ENCODE measurements at regions not wholly inside any gene's neighbourhood (a gene's known extent, or its start where the extent isn't known, plus 50 kb on each side); places are given as distances from the start of the nearest gene placed in this dataset.

GRCh38 chr13:73908809-73909208 is 225.4 kb downstream of the KLF12 start:
- Mint-ChIP-seq H3K4me3 (no peak overlapping the region), H3K27me3 (ENCODE audit: insufficient read depth) (no peaks in the 10 kb centered on the region), H3K9me3 (no peaks in the 10 kb centered on the region), H3K36me3 (ENCODE audit: low read depth) (no peaks in the 10 kb centered on the region), H3K4me1 (ENCODE audit: low read depth) (peaks cover 8% of the 10 kb centered on the region), H3K27ac (no peak overlapping the region)
- DNase-seq (ENCODE audit: low spot score): no peak
- intact Hi-C loops (cut with micrococcal nuclease): no loop called here

- no peak overlapping the region for H3K4me3 Mint-ChIP-seq
- H3K27ac Mint-ChIP-seq: no peak overlapping the region
- no peaks in the 10 kb centered on the region for H3K9me3 Mint-ChIP-seq
- no peaks in the 10 kb centered on the region for H3K27me3 Mint-ChIP-seq (ENCODE audit: insufficient read depth)
- intact Hi-C loops (cut with micrococcal nuclease): no loop called here
- H3K4me1 Mint-ChIP-seq (ENCODE audit: low read depth): no peaks in the 10 kb centered on the region
- no peaks in the 10 kb centered on the region for H3K36me3 Mint-ChIP-seq (ENCODE audit: low read depth)
- DNase-seq (ENCODE audit: low spot score): no peak
Observed at GRCh38 chr13:73904625-73905024, 229.6 kb downstream of the KLF12 start.

DNA sequence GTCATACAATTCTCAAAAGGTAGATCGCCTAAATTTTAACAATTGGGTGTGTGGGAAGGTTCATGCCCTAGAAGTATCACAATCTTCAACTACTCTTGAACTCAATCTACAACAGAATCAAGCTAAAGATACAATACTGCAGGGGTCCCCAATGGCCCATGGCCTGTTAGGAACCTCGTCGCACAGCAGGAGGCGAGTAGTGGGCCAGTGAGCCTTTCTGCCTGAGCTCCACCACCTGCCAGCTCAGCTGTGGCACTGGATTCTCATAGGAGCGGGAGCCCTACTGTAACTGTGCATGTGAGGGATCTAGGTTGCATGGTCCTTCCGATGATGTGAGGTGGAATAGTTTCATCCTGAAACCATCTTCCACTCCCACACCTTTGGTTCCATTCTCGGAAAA is 230.6 kb downstream of the KLF12 start:
- no peak overlapping the region for H3K27ac Mint-ChIP-seq
- intact Hi-C loops (cut with micrococcal nuclease): no loop called here
- no peaks in the 10 kb centered on the region for H3K36me3 Mint-ChIP-seq (ENCODE audit: low read depth)
- H3K27me3 Mint-ChIP-seq (ENCODE audit: insufficient read depth): no peaks in the 10 kb centered on the region
- H3K4me1 Mint-ChIP-seq (ENCODE audit: low read depth): no peaks in the 10 kb centered on the region
- DNase-seq (ENCODE audit: low spot score): no peak
- H3K9me3 Mint-ChIP-seq: no peaks in the 10 kb centered on the region
- no peak overlapping the region for H3K4me3 Mint-ChIP-seq

GRCh38 chr13:73902847-73903246 is 231.4 kb downstream of the KLF12 start:
- Mint-ChIP-seq H3K9me3 (no peaks in the 10 kb centered on the region), H3K27me3 (ENCODE audit: insufficient read depth) (no peaks in the 10 kb centered on the region), H3K36me3 (ENCODE audit: low read depth) (no peaks in the 10 kb centered on the region), H3K4me3 (no peak overlapping the region), H3K27ac (no peak overlapping the region), H3K4me1 (ENCODE audit: low read depth) (no peaks in the 10 kb centered on the region)
- DNase-seq (ENCODE audit: low spot score): no peak
- intact Hi-C loops (cut with micrococcal nuclease): no loop called here

GRCh38 chr13:73902296-73902695 is 231.9 kb downstream of the KLF12 start:
- no peak for DNase-seq (ENCODE audit: low spot score)
- Mint-ChIP-seq H3K9me3 (no peaks in the 10 kb centered on the region), H3K4me1 (ENCODE audit: low read depth) (no peaks in the 10 kb centered on the region), H3K27me3 (ENCODE audit: insufficient read depth) (no peaks in the 10 kb centered on the region), H3K4me3 (no peak overlapping the region), H3K36me3 (ENCODE audit: low read depth) (no peaks in the 10 kb centered on the region), H3K27ac (no peak overlapping the region)
- intact Hi-C loops (cut with micrococcal nuclease): no loop called here

- DNase-seq (ENCODE audit: low spot score): no peak
- H3K4me3 Mint-ChIP-seq: no peak overlapping the region
- H3K9me3 Mint-ChIP-seq: no peaks in the 10 kb centered on the region
- no peaks in the 10 kb centered on the region for H3K36me3 Mint-ChIP-seq (ENCODE audit: low read depth)
- no peak overlapping the region for H3K27ac Mint-ChIP-seq
- no peaks in the 10 kb centered on the region for H3K27me3 Mint-ChIP-seq (ENCODE audit: insufficient read depth)
- intact Hi-C loops (cut with micrococcal nuclease): no loop called here
- no peaks in the 10 kb centered on the region for H3K4me1 Mint-ChIP-seq (ENCODE audit: low read depth)
Observed at GRCh38 chr13:73901324-73902068, 232.7 kb downstream of the KLF12 start.

DNA sequence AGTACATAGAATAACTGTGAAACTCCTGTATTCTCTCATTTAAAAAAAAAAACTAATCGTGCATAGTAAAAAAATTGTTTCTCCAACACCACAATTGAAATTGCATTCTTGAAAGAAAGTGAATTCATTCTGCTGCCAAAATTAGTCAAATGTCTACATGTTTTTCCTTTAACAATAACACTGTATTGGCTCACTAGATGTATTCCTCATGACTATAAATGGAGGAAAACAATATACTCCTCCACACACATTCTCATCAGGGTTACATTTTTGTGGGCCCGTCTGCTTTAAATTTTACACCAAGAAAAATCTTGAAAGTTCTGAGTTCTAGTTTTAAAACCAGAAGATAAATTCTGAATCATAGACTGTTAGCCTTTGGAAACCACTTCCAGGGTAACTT is 233.6 kb downstream of the KLF12 start:
- no peaks in the 10 kb centered on the region for H3K27me3 Mint-ChIP-seq (ENCODE audit: insufficient read depth)
- H3K9me3 Mint-ChIP-seq: no peaks in the 10 kb centered on the region
- no peaks in the 10 kb centered on the region for H3K4me1 Mint-ChIP-seq (ENCODE audit: low read depth)
- H3K4me3 Mint-ChIP-seq: no peak overlapping the region
- no peak for DNase-seq (ENCODE audit: low spot score)
- no peaks in the 10 kb centered on the region for H3K36me3 Mint-ChIP-seq (ENCODE audit: low read depth)
- intact Hi-C loops (cut with micrococcal nuclease): no loop called here
- H3K27ac Mint-ChIP-seq: no peak overlapping the region

DNA sequence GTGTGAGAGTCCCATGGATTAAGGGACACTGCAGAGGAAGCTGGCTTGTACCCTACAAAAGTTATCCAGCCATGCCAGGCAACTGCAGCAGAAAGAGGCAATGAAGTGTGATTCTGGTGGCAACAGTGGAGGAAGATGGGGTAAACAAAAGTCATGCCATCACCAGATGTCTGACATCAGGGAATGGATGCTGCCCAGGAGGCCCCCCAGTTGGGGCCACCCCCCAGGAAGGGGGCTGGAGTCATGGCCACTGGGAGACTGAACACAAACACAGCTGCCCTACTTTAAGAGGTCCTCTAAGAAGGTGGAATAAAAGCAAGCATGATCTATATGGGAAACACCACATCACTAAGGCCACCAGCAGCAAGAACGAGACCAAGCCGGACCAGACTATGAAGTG is 235.3 kb downstream of the KLF12 start:
- Mint-ChIP-seq H3K4me1 (ENCODE audit: low read depth) (peaks cover 8% of the 10 kb centered on the region), H3K36me3 (ENCODE audit: low read depth) (no peaks in the 10 kb centered on the region), H3K4me3 (no peak overlapping the region), H3K27ac (no peak overlapping the region), H3K27me3 (ENCODE audit: insufficient read depth) (no peaks in the 10 kb centered on the region), H3K9me3 (no peaks in the 10 kb centered on the region)
- no peak for DNase-seq (ENCODE audit: low spot score)
- intact Hi-C loops (cut with micrococcal nuclease): no loop called here

DNA sequence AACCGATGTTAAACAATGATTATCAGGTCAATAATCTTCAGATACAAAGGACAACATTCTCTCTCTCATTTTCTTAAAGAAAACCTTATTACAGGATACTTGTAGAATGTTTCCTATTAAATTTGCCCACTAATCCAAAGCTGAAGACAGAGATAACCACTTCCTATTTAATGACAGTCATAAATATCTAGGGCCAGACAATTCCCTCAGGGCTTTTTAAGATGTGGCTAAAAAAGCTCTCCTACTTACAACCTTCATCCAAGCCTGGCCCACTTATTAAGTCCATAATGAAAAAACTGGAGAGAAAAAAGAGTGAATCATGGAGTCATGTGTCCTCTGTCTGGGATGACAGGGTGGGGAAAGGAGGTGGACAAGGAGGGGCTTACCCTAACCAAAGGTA is 235.9 kb downstream of the KLF12 start:
- no peaks in the 10 kb centered on the region for H3K27me3 Mint-ChIP-seq (ENCODE audit: insufficient read depth)
- no peaks in the 10 kb centered on the region for H3K36me3 Mint-ChIP-seq (ENCODE audit: low read depth)
- no peaks in the 10 kb centered on the region for H3K9me3 Mint-ChIP-seq
- intact Hi-C loops (cut with micrococcal nuclease): no loop called here
- no peak overlapping the region for H3K4me3 Mint-ChIP-seq
- no peak overlapping the region for H3K27ac Mint-ChIP-seq
- no peak for DNase-seq (ENCODE audit: low spot score)
- H3K4me1 Mint-ChIP-seq (ENCODE audit: low read depth): peaks cover 8% of the 10 kb centered on the region

DNA sequence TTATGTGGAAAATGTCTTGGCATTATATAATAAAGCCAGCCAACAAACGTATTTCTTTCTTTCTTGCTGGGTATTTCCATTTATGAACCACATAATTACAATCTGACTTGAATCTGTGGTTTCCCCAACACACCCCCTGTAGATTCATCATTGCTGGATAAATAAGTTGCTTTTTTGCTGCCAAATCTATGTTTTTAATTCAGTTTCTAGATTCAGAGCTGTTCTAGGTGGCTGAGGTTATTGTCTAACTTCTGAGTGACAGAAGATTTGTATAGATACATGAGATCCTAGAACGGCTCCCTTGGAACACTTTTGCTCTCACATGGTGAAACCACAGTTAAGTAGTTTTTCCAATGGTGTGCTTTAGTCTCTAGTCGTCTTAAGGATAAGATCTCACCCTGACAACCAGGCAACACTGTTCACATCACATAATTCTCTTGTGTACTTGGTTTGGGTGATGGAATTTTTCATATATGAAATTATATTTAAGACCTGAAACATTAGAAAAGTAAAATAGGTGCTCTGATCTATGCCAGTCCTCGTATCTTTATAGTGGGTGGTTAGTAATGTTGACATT is 239.1 kb downstream of the KLF12 start:
- no peak overlapping the region for H3K27ac Mint-ChIP-seq
- H3K27me3 Mint-ChIP-seq (ENCODE audit: insufficient read depth): no peaks in the 10 kb centered on the region
- peaks cover 8% of the 10 kb centered on the region for H3K4me1 Mint-ChIP-seq (ENCODE audit: low read depth)
- DNase-seq (ENCODE audit: low spot score): no peak
- intact Hi-C loops (cut with micrococcal nuclease): no loop called here
- no peak overlapping the region for H3K4me3 Mint-ChIP-seq
- H3K9me3 Mint-ChIP-seq: no peaks in the 10 kb centered on the region
- no peaks in the 10 kb centered on the region for H3K36me3 Mint-ChIP-seq (ENCODE audit: low read depth)

DNA sequence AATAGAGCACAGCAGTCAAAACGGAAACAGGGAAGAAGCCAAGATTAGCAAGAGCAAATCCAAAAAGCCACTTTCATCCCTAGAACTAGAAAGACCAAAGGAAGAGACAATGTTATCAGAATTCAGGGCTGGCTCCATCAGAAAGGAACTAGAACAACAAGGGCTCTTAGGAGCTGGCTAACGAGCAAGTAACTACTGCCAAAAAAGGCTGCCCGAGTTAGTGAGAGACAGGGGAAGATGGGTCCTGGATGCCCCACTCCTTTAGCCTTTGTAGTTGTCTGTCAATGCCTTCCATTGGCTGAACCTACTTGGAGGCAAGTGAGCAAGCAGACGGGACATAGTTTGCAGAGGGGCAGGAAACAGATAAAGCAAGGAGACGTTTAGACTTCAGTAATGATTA is 240.4 kb downstream of the KLF12 start:
- intact Hi-C loops (cut with micrococcal nuclease): no loop called here
- H3K27me3 Mint-ChIP-seq (ENCODE audit: insufficient read depth): no peaks in the 10 kb centered on the region
- DNase-seq (ENCODE audit: low spot score): no peak
- H3K27ac Mint-ChIP-seq: no peak overlapping the region
- no peaks in the 10 kb centered on the region for H3K36me3 Mint-ChIP-seq (ENCODE audit: low read depth)
- H3K9me3 Mint-ChIP-seq: no peaks in the 10 kb centered on the region
- H3K4me1 Mint-ChIP-seq (ENCODE audit: low read depth): peaks cover 8% of the 10 kb centered on the region
- no peak overlapping the region for H3K4me3 Mint-ChIP-seq

GRCh38 chr13:73891805-73892204 is 242.4 kb downstream of the KLF12 start:
- Mint-ChIP-seq H3K36me3 (ENCODE audit: low read depth) (no peaks in the 10 kb centered on the region), H3K27ac (no peak overlapping the region), H3K4me1 (ENCODE audit: low read depth) (peaks cover 8% of the 10 kb centered on the region), H3K4me3 (no peak overlapping the region), H3K27me3 (ENCODE audit: insufficient read depth) (no peaks in the 10 kb centered on the region), H3K9me3 (no peaks in the 10 kb centered on the region)
- intact Hi-C loops (cut with micrococcal nuclease): no loop called here
- DNase-seq (ENCODE audit: low spot score): no peak

DNA sequence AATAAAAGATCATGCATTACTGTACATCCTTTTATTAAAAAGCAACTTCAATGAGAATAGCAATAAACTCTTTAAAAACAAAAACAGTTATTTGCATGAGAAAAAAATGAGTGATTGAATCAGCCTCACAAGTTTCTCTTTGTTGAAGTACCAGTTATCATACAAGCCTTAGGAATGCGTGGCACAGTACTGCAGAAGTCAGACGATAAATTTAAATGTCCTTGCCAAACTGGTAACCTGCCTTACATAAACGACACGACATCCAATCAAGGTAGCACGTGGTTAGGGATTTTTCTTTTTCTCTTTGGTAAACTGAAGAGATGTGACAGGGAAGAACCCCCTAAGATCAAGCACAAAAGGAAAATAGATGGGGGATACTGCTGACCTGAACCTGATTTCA is 251.0 kb downstream of the KLF12 start:
- Mint-ChIP-seq H3K9me3 (no peaks in the 10 kb centered on the region), H3K27ac (no peak overlapping the region), H3K27me3 (ENCODE audit: insufficient read depth) (no peaks in the 10 kb centered on the region), H3K4me3 (no peak overlapping the region), H3K4me1 (ENCODE audit: low read depth) (no peaks in the 10 kb centered on the region), H3K36me3 (ENCODE audit: low read depth) (peaks cover 16% of the 10 kb centered on the region)
- intact Hi-C loops (cut with micrococcal nuclease): no loop called here
- no peak for DNase-seq (ENCODE audit: low spot score)

DNA sequence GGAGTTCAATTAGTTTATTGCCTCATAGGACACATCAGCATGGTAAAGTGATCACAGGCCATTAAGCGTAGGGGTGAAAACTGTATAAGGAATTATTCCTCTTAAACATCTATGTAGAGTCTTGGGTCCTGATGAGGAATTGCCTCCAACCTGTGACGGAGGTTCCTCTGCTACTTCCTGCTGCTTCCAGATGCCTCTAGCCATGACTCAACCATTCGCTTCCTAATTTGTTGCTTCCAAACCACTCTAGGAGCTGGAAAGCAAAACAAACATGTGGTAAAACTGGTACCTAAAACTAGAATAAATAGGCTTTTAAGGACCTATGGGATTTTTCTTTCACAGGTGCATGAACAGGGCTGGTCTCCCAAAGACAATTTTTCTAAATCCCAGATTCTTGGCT is 253.8 kb downstream of the KLF12 start:
- intact Hi-C loops (cut with micrococcal nuclease): no loop called here
- H3K4me3 Mint-ChIP-seq: no peak overlapping the region
- no peaks in the 10 kb centered on the region for H3K9me3 Mint-ChIP-seq
- no peaks in the 10 kb centered on the region for H3K4me1 Mint-ChIP-seq (ENCODE audit: low read depth)
- DNase-seq (ENCODE audit: low spot score): no peak
- no peak overlapping the region for H3K27ac Mint-ChIP-seq
- peaks cover 5% of the 10 kb centered on the region for H3K36me3 Mint-ChIP-seq (ENCODE audit: low read depth)
- no peaks in the 10 kb centered on the region for H3K27me3 Mint-ChIP-seq (ENCODE audit: insufficient read depth)
